Trophoblast cell (in vitro differentiated cells and primary cell): ENCODE measurements at regions not wholly inside any gene's neighbourhood (a gene's known extent, or its start where the extent isn't known, plus 50 kb on each side); places are given as distances from the start of the nearest gene placed in this dataset.
"Not testable (repeated sequence)": the region's sequence is repeated elsewhere in the genome, so short reads cannot be mapped to it uniquely, and the experiment has no call there.

Experiments used
- DNase-seq, 2 donors: peaks; one replicate each; pipeline ENCODE4 v3.0.0-alpha.2; 2016
- H2AFZ ChIP-seq: 2 replicates; pipeline ENCODE4 v1.6.1; 2013; ENCODE audit warnings: low read length, moderate library complexity, mild to moderate bottlenecking; ENCODE audit not compliant: insufficient read depth, poor library complexity
- H2AK5ac ChIP-seq: 2 replicates; pipeline ENCODE4 v1.6.1; 2013; ENCODE audit warnings: mild to moderate bottlenecking, low read length
- H2BK120ac ChIP-seq: 2 replicates; pipeline ENCODE4 v1.6.1; 2013; ENCODE audit warnings: low read length, mild to moderate bottlenecking, moderate library complexity; ENCODE audit not compliant: insufficient read depth, poor library complexity
- H2BK12ac ChIP-seq: 2 replicates; pipeline ENCODE4 v1.6.1; 2013; ENCODE audit warnings: mild to moderate bottlenecking, low read length, moderate library complexity
- H2BK5ac ChIP-seq: 2 replicates; pipeline ENCODE4 v1.6.1; 2013; ENCODE audit warnings: low read length, low read depth, moderate library complexity, mild to moderate bottlenecking; ENCODE audit not compliant: poor library complexity
- H3K14ac ChIP-seq: 2 replicates; pipeline ENCODE4 v1.6.1; 2013; ENCODE audit warnings: mild to moderate bottlenecking, low read length
- H3K18ac ChIP-seq: 2 replicates; pipeline ENCODE4 v1.6.1; 2013; ENCODE audit warnings: mild to moderate bottlenecking, low read length
- H3K23ac ChIP-seq: 2 replicates; pipeline ENCODE4 v1.6.1; 2013; ENCODE audit warnings: low read length
- H3K27ac ChIP-seq: 2 replicates; pipeline ENCODE4 v1.5.1; 2013; ENCODE audit warnings: low read depth, mild to moderate bottlenecking, inconsistent platforms, low read length, moderate library complexity
- H3K27me3 ChIP-seq: 2 replicates; pipeline ENCODE4 v1.6.1; 2013; ENCODE audit warnings: inconsistent platforms, mild to moderate bottlenecking, low read length, moderate library complexity; ENCODE audit not compliant: insufficient read depth
- H3K36me3 ChIP-seq, 2 experiments: 1 replicate in 1 of 2; 2 replicates in 1 of 2; pipeline ENCODE4 v1.6.1; 2013; ENCODE audit warnings: low read length in 2 of 2, mild to moderate bottlenecking in 2 of 2, moderate library complexity in 1 of 2; ENCODE audit not compliant: insufficient read depth in 2 of 2, control insufficient read depth in 1 of 2
- H3K4ac ChIP-seq: 2 replicates; pipeline ENCODE4 v1.6.1; 2013; ENCODE audit warnings: low read depth, mild to moderate bottlenecking, low read length, moderate library complexity
- H3K4me1 ChIP-seq, 2 experiments: 1 replicate in 1 of 2; 2 replicates in 1 of 2; pipeline ENCODE4 v1.6.1; 2013; ENCODE audit warnings: low read length in 2 of 2, mild to moderate bottlenecking in 2 of 2, moderate library complexity in 1 of 2; ENCODE audit not compliant: insufficient read depth in 2 of 2, control insufficient read depth in 1 of 2
- H3K4me2 ChIP-seq: 2 replicates; pipeline ENCODE4 v1.6.1; 2013; ENCODE audit warnings: inconsistent platforms, mild to moderate bottlenecking, low read length, moderate library complexity
- H3K4me3 ChIP-seq: 2 replicates; pipeline ENCODE4 v1.5.1; 2013; ENCODE audit warnings: mild to moderate bottlenecking, low read depth, low read length, inconsistent platforms
- H3K79me1 ChIP-seq: one replicate; pipeline ENCODE4 v1.6.1; 2013; ENCODE audit warnings: low read length
- H3K79me2 ChIP-seq: 2 replicates; pipeline ENCODE4 v1.6.1; 2013; ENCODE audit warnings: low read length, mild to moderate bottlenecking; ENCODE audit not compliant: control insufficient read depth, insufficient read depth, poor library complexity
- H3K9ac ChIP-seq: 2 replicates; pipeline ENCODE4 v1.6.1; 2013; ENCODE audit warnings: mild to moderate bottlenecking, low read length
- H3K9me3 ChIP-seq: 2 replicates; pipeline ENCODE4 v1.6.1; 2013; ENCODE audit warnings: low read depth, mild to moderate bottlenecking, control low read depth, inconsistent platforms, low read length; ENCODE audit not compliant: insufficient read depth
- H4K12ac ChIP-seq: 2 replicates; pipeline ENCODE4 v1.6.1; 2013; ENCODE audit warnings: low read depth, mild to moderate bottlenecking, low read length, moderate library complexity
- H4K8ac ChIP-seq: 2 replicates; pipeline ENCODE4 v1.6.1; 2013; ENCODE audit warnings: low read depth, mild to moderate bottlenecking, low read length, moderate library complexity
- H4K91ac ChIP-seq: one replicate; pipeline ENCODE4 v1.6.1; 2013; ENCODE audit warnings: low read depth, mild to moderate bottlenecking, low read length, moderate library complexity
- WGBS: extraction: QIAGEN DNeasy Blood & Tissue Kit; methylation state at CpG from one replicate; pipeline ENCODE4 v1.1.7; 2013; ENCODE audit warnings: missing lambda C conversion rate; ENCODE audit not compliant: insufficient read length, insufficient coverage; ENCODE audit errors: extremely low coverage; 5-methylcytosine and 5-hydroxymethylcytosine counted together

DNA sequence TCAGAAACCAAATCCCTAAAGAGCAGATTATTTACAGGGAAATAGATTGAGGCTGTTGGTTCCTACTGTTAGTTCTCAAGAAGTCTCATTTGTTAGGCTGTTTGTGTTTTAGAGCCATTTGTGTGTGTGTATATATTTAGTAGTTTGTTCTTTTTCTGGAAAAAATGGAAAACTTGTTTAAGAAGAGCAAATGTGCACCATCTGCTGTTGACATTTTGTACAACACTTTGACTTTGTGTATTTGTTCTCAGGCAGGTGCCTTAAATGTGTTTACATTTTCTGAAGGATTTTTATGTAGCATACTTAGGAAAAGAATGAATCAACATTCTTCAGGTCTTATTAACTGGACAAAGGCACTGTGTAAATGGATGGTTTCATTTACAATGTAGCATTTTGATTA lies 163.7 kb upstream of the FOLH1 start:
- not testable (repeated sequence) for H2AK5ac ChIP-seq, H4K91ac ChIP-seq, H3K4me3 ChIP-seq, H3K9ac ChIP-seq, H3K4ac ChIP-seq, H2BK120ac ChIP-seq, H3K14ac ChIP-seq, H3K4me2 ChIP-seq, H3K23ac ChIP-seq, H3K18ac ChIP-seq, H3K27me3 ChIP-seq, H3K79me2 ChIP-seq, H2BK12ac ChIP-seq, H3K36me3 ChIP-seq, H4K8ac ChIP-seq, DNase-seq, H2BK5ac ChIP-seq, H3K9me3 ChIP-seq, H3K4me1 ChIP-seq, H3K79me1 ChIP-seq, H4K12ac ChIP-seq, H3K27ac ChIP-seq, H2AFZ ChIP-seq

DNA sequence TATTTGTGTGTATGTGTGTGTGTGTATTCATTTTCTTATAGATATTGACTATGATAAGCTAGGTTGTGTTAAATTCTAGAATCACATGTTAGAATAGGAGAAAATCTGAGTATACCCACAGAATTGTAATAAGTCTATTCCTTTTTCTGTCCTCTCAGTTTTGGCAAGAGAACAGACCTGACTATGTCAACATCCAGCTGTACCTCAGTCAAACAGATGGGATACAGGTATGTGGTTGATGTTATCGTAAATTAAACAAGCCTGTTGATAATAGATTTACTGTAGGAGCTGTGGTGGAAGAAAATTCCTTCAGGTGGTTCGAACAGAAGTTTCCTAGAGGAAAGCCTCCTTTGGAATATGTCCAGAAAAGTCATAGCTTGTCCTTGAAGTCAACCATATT lies 160.2 kb upstream of the FOLH1 start:
- H3K79me2 ChIP-seq, H2AFZ ChIP-seq, H3K4me1 ChIP-seq, H3K18ac ChIP-seq, H3K9ac ChIP-seq, H3K4me2 ChIP-seq, H3K14ac ChIP-seq, H3K27me3 ChIP-seq, H3K23ac ChIP-seq, H2AK5ac ChIP-seq, H2BK120ac ChIP-seq, H3K4ac ChIP-seq, DNase-seq, H3K36me3 ChIP-seq, H4K91ac ChIP-seq, H4K8ac ChIP-seq, H3K4me3 ChIP-seq, H3K9me3 ChIP-seq, H2BK12ac ChIP-seq, H3K79me1 ChIP-seq, H3K27ac ChIP-seq, H2BK5ac ChIP-seq, H4K12ac ChIP-seq: not testable (repeated sequence)
- no CpG with 5 or more reads among the region's 2 CpGs for WGBS

- not testable (repeated sequence) for H3K23ac ChIP-seq, H2BK120ac ChIP-seq, H2BK5ac ChIP-seq, H4K91ac ChIP-seq, H3K79me2 ChIP-seq, H3K18ac ChIP-seq, H2AK5ac ChIP-seq, H2AFZ ChIP-seq, H3K27ac ChIP-seq, H4K12ac ChIP-seq, H3K36me3 ChIP-seq, H3K4me3 ChIP-seq, DNase-seq, H3K14ac ChIP-seq, H3K9me3 ChIP-seq, H4K8ac ChIP-seq, H3K79me1 ChIP-seq, H2BK12ac ChIP-seq, H3K4ac ChIP-seq, H3K4me1 ChIP-seq, H3K4me2 ChIP-seq, H3K9ac ChIP-seq, H3K27me3 ChIP-seq
These were observed 157.0 kb upstream of the FOLH1 start for GRCh38 chr11:49365375-49365774.

DNA sequence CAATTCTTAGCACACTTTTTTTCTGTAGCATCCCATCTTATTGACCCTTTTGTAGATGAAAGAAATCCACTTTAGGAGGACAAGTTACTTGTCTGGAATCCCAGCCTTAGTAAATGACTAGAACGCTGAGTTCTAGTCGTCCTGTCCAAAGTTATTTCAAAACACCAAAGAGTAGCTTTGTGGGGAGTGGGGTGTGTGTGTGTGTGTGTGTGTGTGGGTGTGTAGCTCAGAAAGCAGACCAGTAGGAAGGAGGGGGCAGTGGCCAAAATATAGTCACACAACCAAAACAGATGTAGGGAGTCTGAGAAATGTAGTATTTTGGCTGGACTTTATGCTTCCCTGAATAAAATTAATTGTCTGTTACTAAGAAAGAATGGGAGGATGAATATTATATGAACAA lies 154.6 kb upstream of the FOLH1 start:
- H3K4me2 ChIP-seq, H3K9ac ChIP-seq, H3K79me2 ChIP-seq, H3K36me3 ChIP-seq, H3K4me1 ChIP-seq, H3K4me3 ChIP-seq, H3K9me3 ChIP-seq, H4K91ac ChIP-seq, H2AK5ac ChIP-seq, H2BK120ac ChIP-seq, H3K18ac ChIP-seq, H2BK5ac ChIP-seq, H3K23ac ChIP-seq, H2BK12ac ChIP-seq, H4K12ac ChIP-seq, H4K8ac ChIP-seq, H3K27me3 ChIP-seq, DNase-seq, H3K27ac ChIP-seq, H3K79me1 ChIP-seq, H2AFZ ChIP-seq, H3K4ac ChIP-seq, H3K14ac ChIP-seq: not testable (repeated sequence)
- WGBS: no CpG with 5 or more reads among the region's 2 CpGs

DNA sequence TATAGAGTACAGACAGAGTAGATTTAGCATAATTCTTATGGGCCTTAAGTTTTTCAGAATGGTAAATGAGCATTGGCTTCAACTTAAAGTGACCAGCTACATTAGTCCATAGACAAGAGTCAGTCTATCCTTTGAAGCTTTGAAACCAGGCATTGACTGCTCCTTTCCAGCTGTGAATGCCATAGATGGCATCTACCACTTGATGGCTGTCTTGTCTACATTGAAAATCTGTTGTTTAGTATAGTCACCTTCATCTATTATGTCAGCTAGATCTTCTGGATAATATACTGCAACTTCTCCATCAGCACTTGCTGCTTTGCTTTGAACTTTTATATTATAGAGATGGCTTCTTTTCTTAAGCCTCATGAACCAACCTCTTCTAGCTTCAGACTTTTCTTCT lies 146.1 kb upstream of the FOLH1 start:
- not testable (repeated sequence) for H2BK120ac ChIP-seq, H4K8ac ChIP-seq, H3K4ac ChIP-seq, H2AK5ac ChIP-seq, H4K91ac ChIP-seq, H3K18ac ChIP-seq, H2AFZ ChIP-seq, H3K9ac ChIP-seq, H3K4me3 ChIP-seq, H3K4me2 ChIP-seq, H3K36me3 ChIP-seq, H3K79me2 ChIP-seq, H3K27ac ChIP-seq, H3K79me1 ChIP-seq, H3K4me1 ChIP-seq, H2BK12ac ChIP-seq, H3K14ac ChIP-seq, H3K23ac ChIP-seq, H4K12ac ChIP-seq, H2BK5ac ChIP-seq, H3K9me3 ChIP-seq, H3K27me3 ChIP-seq, DNase-seq
